Osteocyte (in vitro differentiated cells): ENCODE measurements at regions not wholly inside any gene's neighbourhood (a gene's known extent, or its start where the extent isn't known, plus 50 kb on each side); places are given as distances from the start of the nearest gene placed in this dataset.

Experiments used
- DNase-seq: peaks from one replicate; pipeline ENCODE4 v3.0.0; 2021; ENCODE audit warnings: mixed read lengths; ENCODE audit not compliant: unreplicated experiment; ENCODE audit errors: extremely low spot score
- H3K27ac Mint-ChIP-seq: one replicate; pipeline ENCODE4 v1.8.0; 2021; ENCODE audit warnings: mild to moderate bottlenecking, mixed read lengths; ENCODE audit not compliant: unreplicated experiment
- H3K27me3 Mint-ChIP-seq: one replicate; pipeline ENCODE4 v1.8.0; 2021; ENCODE audit warnings: mixed read lengths; ENCODE audit not compliant: unreplicated experiment
- H3K36me3 Mint-ChIP-seq: one replicate; pipeline ENCODE4 v1.8.0; 2021; ENCODE audit warnings: mixed read lengths; ENCODE audit not compliant: unreplicated experiment
- H3K4me1 Mint-ChIP-seq: one replicate; pipeline ENCODE4 v1.8.0; 2021; ENCODE audit warnings: mixed read lengths; ENCODE audit not compliant: unreplicated experiment
- H3K4me3 Mint-ChIP-seq: one replicate; pipeline ENCODE4 v1.8.0; 2021; ENCODE audit warnings: mild to moderate bottlenecking, moderate library complexity, mixed read lengths; ENCODE audit not compliant: unreplicated experiment
- H3K9me3 Mint-ChIP-seq: one replicate; pipeline ENCODE4 v1.8.0; 2021; ENCODE audit warnings: mixed read lengths; ENCODE audit not compliant: unreplicated experiment
- CTCF ChIP-seq: fragments of 200-600 bp; sonication (generic); IDR thresholded peaks from 2 replicates; pipeline ENCODE4 v1.5.0; 2021; ENCODE audit warnings: antibody characterized with exemption, mild to moderate bottlenecking, moderate library complexity

GRCh38 chr3:67808906-67809305, 154.5 kb upstream of the SUCLG2 start:
- no peak for DNase-seq
- H3K4me3 Mint-ChIP-seq: no peak overlapping the region
- no peak for TF ChIP-seq CTCF
- H3K36me3 Mint-ChIP-seq: no peaks in the 10 kb centered on the region
- H3K27me3 Mint-ChIP-seq: no peaks in the 10 kb centered on the region
- no peak overlapping the region for H3K27ac Mint-ChIP-seq
- H3K4me1 Mint-ChIP-seq: peaks cover 7% of the 10 kb centered on the region
- peaks cover 1% of the 10 kb centered on the region for H3K9me3 Mint-ChIP-seq

DNA sequence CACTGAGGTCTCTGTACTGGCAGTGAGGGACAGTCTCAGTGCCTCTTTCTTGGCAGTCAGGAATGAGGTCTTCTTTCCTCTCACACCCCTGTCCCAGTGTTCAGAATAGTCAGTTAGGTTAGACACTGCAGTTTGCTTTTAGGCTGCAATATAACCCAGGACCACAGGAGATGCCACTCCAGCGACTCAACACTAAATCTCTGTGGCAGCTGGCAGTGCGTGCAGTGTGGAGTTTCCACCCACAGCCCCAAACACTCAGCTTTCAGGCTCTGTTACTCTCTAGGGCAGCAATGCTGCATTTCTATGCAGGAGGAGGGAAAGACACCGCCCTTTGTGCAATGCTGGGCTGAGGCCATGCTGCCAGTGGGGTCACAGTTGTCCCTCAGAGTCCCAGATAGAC, 150.2 kb upstream of the SUCLG2 start:
- Mint-ChIP-seq H3K27me3 (no peaks in the 10 kb centered on the region), H3K27ac (no peak overlapping the region), H3K36me3 (no peaks in the 10 kb centered on the region), H3K4me3 (no peak overlapping the region), H3K4me1 (peaks cover 1% of the 10 kb centered on the region), H3K9me3 (peaks cover 25% of the 10 kb centered on the region)
- TF ChIP-seq CTCF: no peak
- no peak for DNase-seq

- H3K27me3 Mint-ChIP-seq: no peaks in the 10 kb centered on the region
- no peak for TF ChIP-seq CTCF
- no peak overlapping the region for H3K4me3 Mint-ChIP-seq
- no peak for DNase-seq
- no peaks in the 10 kb centered on the region for H3K36me3 Mint-ChIP-seq
- H3K4me1 Mint-ChIP-seq: peaks cover 1% of the 10 kb centered on the region
- peaks cover 28% of the 10 kb centered on the region for H3K9me3 Mint-ChIP-seq
- no peak overlapping the region for H3K27ac Mint-ChIP-seq
Measured at GRCh38 chr3:67804089-67804488, 149.7 kb upstream of the SUCLG2 start.

DNA sequence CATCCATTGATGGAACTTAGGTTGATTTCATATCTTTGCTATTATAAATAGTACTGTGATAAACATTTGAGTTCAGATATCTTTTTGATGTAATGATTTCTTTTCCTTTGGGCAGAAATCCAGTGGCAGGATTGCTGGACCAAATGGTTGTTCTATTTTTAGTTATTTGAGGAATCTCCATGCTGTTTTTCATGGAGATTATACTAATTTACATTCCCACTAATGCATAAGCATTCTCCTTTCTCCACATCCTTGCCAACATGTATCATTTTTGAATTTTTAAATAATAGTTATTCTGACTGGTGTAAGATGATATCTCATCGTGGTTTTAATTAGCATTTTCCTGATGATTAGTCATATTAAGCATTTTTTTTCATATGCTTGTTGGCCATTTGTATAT, 144.0 kb upstream of the SUCLG2 start:
- no peaks in the 10 kb centered on the region for H3K36me3 Mint-ChIP-seq
- peaks cover 22% of the 10 kb centered on the region for H3K9me3 Mint-ChIP-seq
- H3K4me3 Mint-ChIP-seq: no peak overlapping the region
- peaks cover 5% of the 10 kb centered on the region for H3K27me3 Mint-ChIP-seq
- no peak for TF ChIP-seq CTCF
- no peak overlapping the region for H3K27ac Mint-ChIP-seq
- no peaks in the 10 kb centered on the region for H3K4me1 Mint-ChIP-seq
- DNase-seq: no peak

DNA sequence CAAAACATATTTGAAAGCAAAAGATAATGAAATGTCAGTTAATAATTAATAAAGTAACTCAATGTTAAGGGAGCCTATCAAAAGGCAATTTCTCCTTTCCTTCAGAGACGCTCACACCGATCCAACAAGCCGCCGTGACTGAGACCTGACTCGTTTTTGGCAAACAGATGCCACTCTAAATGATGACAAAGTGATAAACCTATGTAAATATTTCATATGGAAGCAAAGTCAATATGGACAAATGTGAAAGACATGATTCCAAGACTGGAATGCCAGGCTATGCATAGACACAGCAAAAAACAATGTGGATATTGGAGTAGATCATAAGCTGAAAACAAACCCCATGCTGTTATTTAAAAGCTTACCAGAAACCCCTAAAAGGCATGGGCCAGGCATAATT, 137.2 kb upstream of the SUCLG2 start:
- Mint-ChIP-seq H3K4me3 (no peak overlapping the region), H3K36me3 (no peaks in the 10 kb centered on the region), H3K4me1 (no peaks in the 10 kb centered on the region), H3K9me3 (no peaks in the 10 kb centered on the region), H3K27me3 (peaks cover 5% of the 10 kb centered on the region), H3K27ac (no peak overlapping the region)
- DNase-seq: no peak
- no peak for TF ChIP-seq CTCF
